ENCODE measurements at regions not wholly inside any gene's neighbourhood (a gene's known extent, or its start where the extent isn't known, plus 50 kb on each side); places are given as distances from the start of the nearest gene placed in this dataset.

- no peak overlapping the region for H3K4me3 ChIP-seq (ENCODE audit: low read depth, low read length)
- in situ Hi-C loops (cut with HindIII; ENCODE audit: low sequenced_read_pairs): no loop called here
- TF ChIP-seq CTCF (IDR thresholded peaks at IDR 0.05; ENCODE audit: low read depth, low read length, missing control alignments): no peak
- no peak for DNase-seq (ENCODE audit: low read depth)
These were observed 363.4 kb upstream of the SLC24A2 start for GRCh38 chr9:20152151-20152725.

GRCh38 chr9:20148416-20148815 is 359.6 kb upstream of the SLC24A2 start:
- no peak overlapping the region for H3K4me3 ChIP-seq (ENCODE audit: low read depth, low read length)
- no peak for TF ChIP-seq CTCF (IDR thresholded peaks at IDR 0.05; ENCODE audit: low read depth, low read length, missing control alignments)
- in situ Hi-C loops (cut with HindIII; ENCODE audit: low sequenced_read_pairs): no loop called here
- DNase-seq (ENCODE audit: low read depth): no peak

- H3K4me3 ChIP-seq (ENCODE audit: low read depth, low read length): no peak overlapping the region
- in situ Hi-C loops (cut with HindIII; ENCODE audit: low sequenced_read_pairs): no loop called here
- TF ChIP-seq CTCF (IDR thresholded peaks at IDR 0.05; ENCODE audit: low read depth, low read length, missing control alignments): no peak
- no peak for DNase-seq (ENCODE audit: low read depth)
These were observed 355.4 kb upstream of the SLC24A2 start for GRCh38 chr9:20144197-20144596.

- H3K4me3 ChIP-seq (ENCODE audit: low read depth, low read length): no peak overlapping the region
- in situ Hi-C loops (cut with HindIII; ENCODE audit: low sequenced_read_pairs): no loop called here
- no peak for TF ChIP-seq CTCF (IDR thresholded peaks at IDR 0.05; ENCODE audit: low read depth, low read length, missing control alignments)
These were observed 351.0 kb upstream of the SLC24A2 start for GRCh38 chr9:20139763-20140290.

GRCh38 chr9:20138841-20139240 is 350.0 kb upstream of the SLC24A2 start:
- in situ Hi-C loops (cut with HindIII; ENCODE audit: low sequenced_read_pairs): no loop called here
- TF ChIP-seq CTCF (IDR thresholded peaks at IDR 0.05; ENCODE audit: low read depth, low read length, missing control alignments): no peak
- no peak overlapping the region for H3K4me3 ChIP-seq (ENCODE audit: low read depth, low read length)
- DNase-seq (ENCODE audit: low read depth): no peak

More at GRCh38 chr9:20139763-20140290, 351.0 kb upstream of the SLC24A2 start:
- no peak for DNase-seq (ENCODE audit: low read depth)

- in situ Hi-C loops (cut with HindIII; ENCODE audit: low sequenced_read_pairs): no loop called here
- TF ChIP-seq CTCF (IDR thresholded peaks at IDR 0.05; ENCODE audit: low read depth, low read length, missing control alignments): no peak
- no peak overlapping the region for H3K4me3 ChIP-seq (ENCODE audit: low read depth, low read length)
- DNase-seq (ENCODE audit: low read depth): no peak
These were observed 349.3 kb upstream of the SLC24A2 start for GRCh38 chr9:20138116-20138515.

Data from astrocyte of the cerebellum (primary cell).